Endothelial cell of umbilical vein (primary cell): ENCODE measurements at regions not wholly inside any gene's neighbourhood (a gene's known extent, or its start where the extent isn't known, plus 50 kb on each side); places are given as distances from the start of the nearest gene placed in this dataset.

Source experiments
- BruUV-seq: library from RNA; stranded (reverse); fragments of 400-500 nt; replicated peaks from 2 replicates; lab custom pipeline; 2021; lab: Mats Ljungman, UMichigan
- CTCF ChIA-PET: fragments of 300-600, 350-600 bp; sonication (Branson Sonifier 250); formaldehyde crosslinking; loops from one replicate; lab custom pipeline; 2021; ENCODE audit warnings: antibody characterized with exemption, inconsistent platforms; lab: Charles Lee
- POLR2A ChIA-PET: fragments of 300-600, 350-600 bp; sonication (Branson Sonifier 250); formaldehyde crosslinking; loops from one replicate; lab custom pipeline; 2021; ENCODE audit warnings: antibody characterized with exemption, inconsistent platforms; lab: Charles Lee
- DNase-seq: peaks from one replicate; pipeline ENCODE4 v3.0.0-alpha.2; 2011; ENCODE audit warnings: low read depth, low spot score
- FAIRE-seq: peaks from 2 replicates; lab custom pipeline; 2011; peaks lifted over from hg19 to GRCh38; lab: Jason Lieb, UNC
- H2AFZ ChIP-seq: 2 replicates; pipeline ENCODE4 v1.6.0; 2012; ENCODE audit warnings: low read depth, low read length, control low read depth, inconsistent platforms
- H3K27ac ChIP-seq: 2 replicates; pipeline ENCODE4 v1.5.1; 2011; ENCODE audit warnings: low read depth, mild to moderate bottlenecking, control low read depth, low read length, moderate library complexity; ENCODE audit not compliant: insufficient read depth
- H3K27me3 ChIP-seq, 2 experiments: 2 replicates each; pipeline versions ENCODE4 v1.6.0 to v1.6.1; 2011; ENCODE audit warnings: low read length in 2 of 2, mixed read lengths in 1 of 2; ENCODE audit not compliant: control insufficient read depth in 2 of 2, insufficient read depth in 2 of 2
- H3K36me3 ChIP-seq, 2 experiments: 2 replicates in 1 of 2; 3 replicates in 1 of 2; pipeline ENCODE4 v1.5.1; 2011; ENCODE audit warnings: low read length in 2 of 2, mild to moderate bottlenecking in 1 of 2, moderate library complexity in 1 of 2; ENCODE audit not compliant: control insufficient read depth in 2 of 2, insufficient read depth in 2 of 2; ENCODE audit errors: extremely low read depth in 1 of 2
- H3K4me1 ChIP-seq: 3 replicates; pipeline ENCODE4 v1.5.1; 2011; ENCODE audit warnings: mild to moderate bottlenecking, low read length; ENCODE audit not compliant: control insufficient read depth, insufficient read depth; ENCODE audit errors: extremely low read depth
- H3K4me2 ChIP-seq: 2 replicates; pipeline ENCODE4 v1.6.1; 2011; ENCODE audit warnings: low read length, control low read depth, mixed read lengths; ENCODE audit not compliant: insufficient read depth
- H3K4me3 ChIP-seq, 3 experiments: fragments of 200-600 bp in 1 of 3; sonication (generic), shearing (Covaris generic) in 1 of 3; replicated peaks in 1 of 3; 2 replicates each; pipeline ENCODE4 v1.5.1; 2011 to 2016; ENCODE audit warnings: control low read depth in 3 of 3, low read length in 3 of 3, mild to moderate bottlenecking in 2 of 3, inconsistent platforms in 1 of 3, low read depth in 1 of 3, moderate library complexity in 1 of 3; ENCODE audit not compliant: insufficient read depth in 1 of 3
- H3K79me2 ChIP-seq: 2 replicates; pipeline ENCODE4 v1.6.0; 2012; ENCODE audit warnings: low read length, inconsistent platforms; ENCODE audit not compliant: control insufficient read depth, insufficient read depth
- H3K9ac ChIP-seq: replicated peaks from 2 replicates; pipeline ENCODE3; 2011; ENCODE audit warnings: low read length, control low read depth; ENCODE audit not compliant: insufficient read depth; ENCODE audit errors: extremely low read depth
- H3K9me1 ChIP-seq: replicated peaks from 3 replicates; pipeline ENCODE4 v1.6.0; 2011; ENCODE audit warnings: mild to moderate bottlenecking, low read length; ENCODE audit not compliant: control insufficient read depth, insufficient read depth; ENCODE audit errors: extremely low read depth
- H3K9me3 ChIP-seq: replicated peaks from 2 replicates; pipeline ENCODE4 v1.5.1; 2012; ENCODE audit warnings: low read length, inconsistent platforms; ENCODE audit not compliant: control insufficient read depth, insufficient read depth
- H4K20me1 ChIP-seq: replicated peaks from 2 replicates; pipeline ENCODE3; 2011; ENCODE audit warnings: mild to moderate bottlenecking, low read length; ENCODE audit not compliant: control insufficient read depth, insufficient read depth; ENCODE audit errors: extremely low read depth
- EZH2 ChIP-seq: IDR thresholded peaks from 2 replicates; pipeline ENCODE4 v1.6.1; 2012; ENCODE audit warnings: borderline replicate concordance, low read depth, mild to moderate bottlenecking, moderate library complexity, low read length, inconsistent platforms; ENCODE audit not compliant: severe bottlenecking
- FOS ChIP-seq: IDR thresholded peaks from 2 replicates; pipeline ENCODE4 v1.6.1; 2011; ENCODE audit warnings: mild to moderate bottlenecking, low read length, moderate library complexity, borderline replicate concordance; ENCODE audit not compliant: insufficient read depth
- GATA2 ChIP-seq: IDR thresholded peaks from 2 replicates; pipeline ENCODE4 v1.7.0; 2011; ENCODE audit warnings: low read depth, mild to moderate bottlenecking, moderate library complexity, mixed read lengths, low read length; ENCODE audit not compliant: insufficient read length, insufficient read depth
- JUN ChIP-seq: IDR thresholded peaks from 2 replicates; pipeline ENCODE4 v1.6.1; 2011; ENCODE audit warnings: borderline replicate concordance, low read depth; ENCODE audit not compliant: insufficient read length, insufficient read depth
- MYC ChIP-seq: IDR thresholded peaks from one replicate; pipeline ENCODE4 v1.6.1; 2011; ENCODE audit warnings: mild to moderate bottlenecking, low read depth, low read length
- POLR2A ChIP-seq: IDR thresholded peaks from 2 replicates; pipeline ENCODE4 v1.6.1; 2012; ENCODE audit warnings: low read depth, mild to moderate bottlenecking, control low read depth, low read length
- POLR2AphosphoS5 ChIP-seq: IDR thresholded peaks from 2 replicates; pipeline ENCODE4 v1.6.1; 2012; ENCODE audit warnings: low read depth, mild to moderate bottlenecking, control low read depth, low read length, moderate library complexity; ENCODE audit not compliant: insufficient read depth
- dilution Hi-C: fragments of 300-500 bp; cut with MboI; formaldehyde crosslinking; loops from one replicate; pipeline ENCODE4 v1.15.0; 2019; ENCODE audit warnings: low sequenced_read_pairs; ENCODE audit not compliant: extremely low pct_ligation_motif_present
- intact Hi-C: fragments of 100-400 bp; cut with micrococcal nuclease; formaldehyde crosslinking; loops from one replicate; pipeline ENCODE4 v1.10.0; 2022
- TF ChIP-seq, protein P1 (sequence below), 2 donors: IDR thresholded peaks; 1 replicate in 1 of 2; 2 replicates in 1 of 2; pipeline ENCODE4 v1.5.1; 2011; ENCODE audit warnings: low read length in 2 of 2, mild to moderate bottlenecking in 2 of 2, moderate library complexity in 2 of 2, control low read depth in 1 of 2, inconsistent platforms in 1 of 2, low read depth in 1 of 2; ENCODE audit not compliant: insufficient read depth in 1 of 2; ENCODE audit errors: extremely low read depth in 1 of 2
- TF ChIP-seq, protein P2 (sequence below): IDR thresholded peaks from 2 replicates; pipeline ENCODE4 v1.6.1; 2011; ENCODE audit not compliant: insufficient read depth, insufficient read length

DNA sequence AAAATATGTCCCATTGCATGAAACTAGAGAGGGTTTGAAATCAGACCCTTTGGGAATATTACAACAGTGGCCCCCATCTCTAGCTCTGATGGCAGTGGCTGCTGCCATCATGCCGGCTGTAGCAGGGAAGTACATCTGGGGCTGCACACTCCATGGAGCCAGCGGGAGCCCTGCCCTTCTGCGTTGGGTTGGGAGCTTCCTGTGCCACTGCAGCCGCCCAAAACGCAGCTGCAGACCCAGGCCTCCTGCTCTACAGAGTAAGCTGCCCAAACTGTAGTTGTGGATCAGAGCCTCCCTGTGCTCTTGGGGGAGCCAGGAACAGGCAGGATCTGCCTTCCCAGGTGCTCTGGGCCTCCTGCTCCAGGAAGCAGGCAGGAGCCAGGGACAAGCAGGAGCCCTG is 450.0 kb downstream of the HS3ST3B1 start:
- H3K27me3 ChIP-seq, result no peaks in the 10 kb centered on the region
- no peaks in the 10 kb centered on the region for H3K36me3 ChIP-seq
- TF ChIP-seq POLR2AphosphoS5, result no peak
- no peak for TF ChIP-seq POLR2A
- TF ChIP-seq GATA2, result no peak
- TF ChIP-seq MYC, result no peak
- TF ChIP-seq, protein P1, sequence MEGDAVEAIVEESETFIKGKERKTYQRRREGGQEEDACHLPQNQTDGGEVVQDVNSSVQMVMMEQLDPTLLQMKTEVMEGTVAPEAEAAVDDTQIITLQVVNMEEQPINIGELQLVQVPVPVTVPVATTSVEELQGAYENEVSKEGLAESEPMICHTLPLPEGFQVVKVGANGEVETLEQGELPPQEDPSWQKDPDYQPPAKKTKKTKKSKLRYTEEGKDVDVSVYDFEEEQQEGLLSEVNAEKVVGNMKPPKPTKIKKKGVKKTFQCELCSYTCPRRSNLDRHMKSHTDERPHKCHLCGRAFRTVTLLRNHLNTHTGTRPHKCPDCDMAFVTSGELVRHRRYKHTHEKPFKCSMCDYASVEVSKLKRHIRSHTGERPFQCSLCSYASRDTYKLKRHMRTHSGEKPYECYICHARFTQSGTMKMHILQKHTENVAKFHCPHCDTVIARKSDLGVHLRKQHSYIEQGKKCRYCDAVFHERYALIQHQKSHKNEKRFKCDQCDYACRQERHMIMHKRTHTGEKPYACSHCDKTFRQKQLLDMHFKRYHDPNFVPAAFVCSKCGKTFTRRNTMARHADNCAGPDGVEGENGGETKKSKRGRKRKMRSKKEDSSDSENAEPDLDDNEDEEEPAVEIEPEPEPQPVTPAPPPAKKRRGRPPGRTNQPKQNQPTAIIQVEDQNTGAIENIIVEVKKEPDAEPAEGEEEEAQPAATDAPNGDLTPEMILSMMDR (IDR thresholded peaks at IDR 0.05; ENCODE audit: extremely low read depth in 1 of 2, insufficient read depth in 1 of 2, low read depth in 1 of 2, low read length in 2 of 2), result no peak
- no peak for TF ChIP-seq JUN
- no peak for TF ChIP-seq FOS
- TF ChIP-seq, protein P2, sequence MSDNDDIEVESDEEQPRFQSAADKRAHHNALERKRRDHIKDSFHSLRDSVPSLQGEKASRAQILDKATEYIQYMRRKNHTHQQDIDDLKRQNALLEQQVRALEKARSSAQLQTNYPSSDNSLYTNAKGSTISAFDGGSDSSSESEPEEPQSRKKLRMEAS, result no peak
- TF ChIP-seq EZH2, result no peak
- H3K4me2 ChIP-seq, result no peak overlapping the region
- no TSS peak for BruUV-seq
- H3K79me2 ChIP-seq, result no peaks in the 10 kb centered on the region
- FAIRE-seq, result no peak
- H3K4me1 ChIP-seq, result no peaks in the 10 kb centered on the region
- no peak overlapping the region for H3K4me3 ChIP-seq
- CTCF ChIA-PET, result no interaction called here
- no peak for DNase-seq
- POLR2A ChIA-PET, result no interaction called here
- H3K9ac ChIP-seq, result no peak overlapping the region
- peaks cover 6% of the 10 kb centered on the region for H3K9me3 ChIP-seq
- dilution Hi-C loops, result no loop called here
- H4K20me1 ChIP-seq, result no peaks in the 10 kb centered on the region
- intact Hi-C loops, result no loop called here
- H3K27ac ChIP-seq, result no peak overlapping the region
- H3K9me1 ChIP-seq, result no peaks in the 10 kb centered on the region
- H2AFZ ChIP-seq, result no peak overlapping the region
